ENCODE measurements at regions not wholly inside any gene's neighbourhood (a gene's known extent, or its start where the extent isn't known, plus 50 kb on each side); places are given as distances from the start of the nearest gene placed in this dataset.

DNA sequence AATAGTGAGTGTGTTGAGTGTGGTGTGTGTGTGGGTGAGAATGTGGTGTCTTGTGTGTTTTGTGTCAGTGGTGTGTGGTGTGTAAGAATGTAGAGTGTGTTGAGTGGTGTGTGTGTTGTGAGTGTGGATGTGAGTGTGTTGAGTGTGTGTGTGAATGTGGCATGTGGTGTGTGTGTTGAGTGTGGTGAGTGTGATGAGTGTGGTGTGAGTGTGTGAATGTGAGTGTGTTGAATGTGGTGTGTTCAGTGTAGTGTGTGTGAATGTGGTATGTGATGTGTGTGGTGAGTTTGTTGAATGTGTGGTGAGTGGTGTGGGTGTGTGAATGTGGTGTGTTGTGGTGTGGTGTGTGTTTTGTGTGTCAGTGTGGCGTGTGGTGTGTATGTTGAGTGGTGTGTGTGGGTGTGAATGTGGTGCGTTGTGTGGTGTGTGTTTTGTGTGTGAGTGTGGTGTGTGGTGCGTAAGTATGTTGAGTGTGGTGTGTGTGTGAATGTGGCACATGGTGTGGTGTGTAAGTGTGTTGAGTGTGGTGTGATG, 60.8 kb upstream of the SORCS2 start (continued):
- TF ChIP-seq ELF4 (CRISPR knock-in tag; IDR thresholded peaks at IDR 0.05) (peak; percentile 64; the same call in 1 of the 2 replicates), SMARCA4 (IDR thresholded peaks at IDR 0.05) (no peak), EGR1 (conservative IDR thresholded peaks at IDR 0.05) (0 out of 2 replicates have a peak, but pooled peaks have one; percentile 16), TSC22D4 (tag; IDR thresholded peaks at IDR 0.05) (0 out of 2 replicates have a peak, but pooled peaks have one; percentile 58), MCM7 (IDR thresholded peaks at IDR 0.05) (no peak), ZNF57 (CRISPR knock-in tag; IDR thresholded peaks at IDR 0.05) (no peak), SAFB2 (IDR thresholded peaks at IDR 0.05; ENCODE audit: borderline replicate concordance, low read depth, low read length, severe bottlenecking) (no peak), GTF2F1 (IDR thresholded peaks at IDR 0.05; ENCODE audit: low read depth, low read length) (no peak), PHF20 (IDR thresholded peaks at IDR 0.05; ENCODE audit: partially characterized antibody) (peak; percentile 66)
- TF ChIP-seq, protein P1, sequence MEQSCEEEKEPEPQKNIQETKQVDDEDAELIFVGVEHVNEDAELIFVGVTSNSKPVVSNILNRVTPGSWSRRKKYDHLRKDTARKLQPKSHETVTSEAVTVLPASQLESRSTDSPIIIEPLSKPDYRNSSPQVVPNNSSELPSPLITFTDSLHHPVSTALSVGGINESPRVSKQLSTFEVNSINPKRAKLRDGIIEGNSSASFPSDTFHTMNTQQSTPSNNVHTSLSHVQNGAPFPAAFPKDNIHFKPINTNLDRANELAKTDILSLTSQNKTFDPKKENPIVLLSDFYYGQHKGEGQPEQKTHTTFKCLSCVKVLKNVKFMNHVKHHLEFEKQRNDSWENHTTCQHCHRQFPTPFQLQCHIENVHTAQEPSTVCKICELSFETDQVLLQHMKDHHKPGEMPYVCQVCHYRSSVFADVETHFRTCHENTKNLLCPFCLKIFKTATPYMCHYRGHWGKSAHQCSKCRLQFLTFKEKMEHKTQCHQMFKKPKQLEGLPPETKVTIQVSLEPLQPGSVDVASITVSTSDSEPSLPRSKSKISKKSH (CRISPR knock-in tag; IDR thresholded peaks at IDR 0.05) = no peak
- TF ChIP-seq, protein P2, sequence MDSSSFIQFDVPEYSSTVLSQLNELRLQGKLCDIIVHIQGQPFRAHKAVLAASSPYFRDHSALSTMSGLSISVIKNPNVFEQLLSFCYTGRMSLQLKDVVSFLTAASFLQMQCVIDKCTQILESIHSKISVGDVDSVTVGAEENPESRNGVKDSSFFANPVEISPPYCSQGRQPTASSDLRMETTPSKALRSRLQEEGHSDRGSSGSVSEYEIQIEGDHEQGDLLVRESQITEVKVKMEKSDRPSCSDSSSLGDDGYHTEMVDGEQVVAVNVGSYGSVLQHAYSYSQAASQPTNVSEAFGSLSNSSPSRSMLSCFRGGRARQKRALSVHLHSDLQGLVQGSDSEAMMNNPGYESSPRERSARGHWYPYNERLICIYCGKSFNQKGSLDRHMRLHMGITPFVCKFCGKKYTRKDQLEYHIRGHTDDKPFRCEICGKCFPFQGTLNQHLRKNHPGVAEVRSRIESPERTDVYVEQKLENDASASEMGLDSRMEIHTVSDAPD (CRISPR knock-in tag; IDR thresholded peaks at IDR 0.05) = no peak
- TF ChIP-seq, protein P3, sequence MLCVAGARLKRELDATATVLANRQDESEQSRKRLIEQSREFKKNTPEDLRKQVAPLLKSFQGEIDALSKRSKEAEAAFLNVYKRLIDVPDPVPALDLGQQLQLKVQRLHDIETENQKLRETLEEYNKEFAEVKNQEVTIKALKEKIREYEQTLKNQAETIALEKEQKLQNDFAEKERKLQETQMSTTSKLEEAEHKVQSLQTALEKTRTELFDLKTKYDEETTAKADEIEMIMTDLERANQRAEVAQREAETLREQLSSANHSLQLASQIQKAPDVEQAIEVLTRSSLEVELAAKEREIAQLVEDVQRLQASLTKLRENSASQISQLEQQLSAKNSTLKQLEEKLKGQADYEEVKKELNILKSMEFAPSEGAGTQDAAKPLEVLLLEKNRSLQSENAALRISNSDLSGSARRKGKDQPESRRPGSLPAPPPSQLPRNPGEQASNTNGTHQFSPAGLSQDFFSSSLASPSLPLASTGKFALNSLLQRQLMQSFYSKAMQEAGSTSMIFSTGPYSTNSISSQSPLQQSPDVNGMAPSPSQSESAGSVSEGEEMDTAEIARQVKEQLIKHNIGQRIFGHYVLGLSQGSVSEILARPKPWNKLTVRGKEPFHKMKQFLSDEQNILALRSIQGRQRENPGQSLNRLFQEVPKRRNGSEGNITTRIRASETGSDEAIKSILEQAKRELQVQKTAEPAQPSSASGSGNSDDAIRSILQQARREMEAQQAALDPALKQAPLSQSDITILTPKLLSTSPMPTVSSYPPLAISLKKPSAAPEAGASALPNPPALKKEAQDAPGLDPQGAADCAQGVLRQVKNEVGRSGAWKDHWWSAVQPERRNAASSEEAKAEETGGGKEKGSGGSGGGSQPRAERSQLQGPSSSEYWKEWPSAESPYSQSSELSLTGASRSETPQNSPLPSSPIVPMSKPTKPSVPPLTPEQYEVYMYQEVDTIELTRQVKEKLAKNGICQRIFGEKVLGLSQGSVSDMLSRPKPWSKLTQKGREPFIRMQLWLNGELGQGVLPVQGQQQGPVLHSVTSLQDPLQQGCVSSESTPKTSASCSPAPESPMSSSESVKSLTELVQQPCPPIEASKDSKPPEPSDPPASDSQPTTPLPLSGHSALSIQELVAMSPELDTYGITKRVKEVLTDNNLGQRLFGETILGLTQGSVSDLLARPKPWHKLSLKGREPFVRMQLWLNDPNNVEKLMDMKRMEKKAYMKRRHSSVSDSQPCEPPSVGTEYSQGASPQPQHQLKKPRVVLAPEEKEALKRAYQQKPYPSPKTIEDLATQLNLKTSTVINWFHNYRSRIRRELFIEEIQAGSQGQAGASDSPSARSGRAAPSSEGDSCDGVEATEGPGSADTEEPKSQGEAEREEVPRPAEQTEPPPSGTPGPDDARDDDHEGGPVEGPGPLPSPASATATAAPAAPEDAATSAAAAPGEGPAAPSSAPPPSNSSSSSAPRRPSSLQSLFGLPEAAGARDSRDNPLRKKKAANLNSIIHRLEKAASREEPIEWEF (CRISPR knock-in tag; IDR thresholded peaks at IDR 0.05) = no peak
- TF ChIP-seq, protein P4, sequence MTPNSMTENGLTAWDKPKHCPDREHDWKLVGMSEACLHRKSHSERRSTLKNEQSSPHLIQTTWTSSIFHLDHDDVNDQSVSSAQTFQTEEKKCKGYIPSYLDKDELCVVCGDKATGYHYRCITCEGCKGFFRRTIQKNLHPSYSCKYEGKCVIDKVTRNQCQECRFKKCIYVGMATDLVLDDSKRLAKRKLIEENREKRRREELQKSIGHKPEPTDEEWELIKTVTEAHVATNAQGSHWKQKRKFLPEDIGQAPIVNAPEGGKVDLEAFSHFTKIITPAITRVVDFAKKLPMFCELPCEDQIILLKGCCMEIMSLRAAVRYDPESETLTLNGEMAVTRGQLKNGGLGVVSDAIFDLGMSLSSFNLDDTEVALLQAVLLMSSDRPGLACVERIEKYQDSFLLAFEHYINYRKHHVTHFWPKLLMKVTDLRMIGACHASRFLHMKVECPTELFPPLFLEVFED (CRISPR knock-in tag; conservative IDR thresholded peaks at IDR 0.05) = 0 out of 2 replicates have a peak, but pooled peaks have one; percentile 55
- TF ChIP-seq, protein P5, sequence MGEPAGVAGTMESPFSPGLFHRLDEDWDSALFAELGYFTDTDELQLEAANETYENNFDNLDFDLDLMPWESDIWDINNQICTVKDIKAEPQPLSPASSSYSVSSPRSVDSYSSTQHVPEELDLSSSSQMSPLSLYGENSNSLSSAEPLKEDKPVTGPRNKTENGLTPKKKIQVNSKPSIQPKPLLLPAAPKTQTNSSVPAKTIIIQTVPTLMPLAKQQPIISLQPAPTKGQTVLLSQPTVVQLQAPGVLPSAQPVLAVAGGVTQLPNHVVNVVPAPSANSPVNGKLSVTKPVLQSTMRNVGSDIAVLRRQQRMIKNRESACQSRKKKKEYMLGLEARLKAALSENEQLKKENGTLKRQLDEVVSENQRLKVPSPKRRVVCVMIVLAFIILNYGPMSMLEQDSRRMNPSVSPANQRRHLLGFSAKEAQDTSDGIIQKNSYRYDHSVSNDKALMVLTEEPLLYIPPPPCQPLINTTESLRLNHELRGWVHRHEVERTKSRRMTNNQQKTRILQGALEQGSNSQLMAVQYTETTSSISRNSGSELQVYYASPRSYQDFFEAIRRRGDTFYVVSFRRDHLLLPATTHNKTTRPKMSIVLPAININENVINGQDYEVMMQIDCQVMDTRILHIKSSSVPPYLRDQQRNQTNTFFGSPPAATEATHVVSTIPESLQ (CRISPR knock-in tag; IDR thresholded peaks at IDR 0.05) = no peak

Data from K562 (cell line).